PC-3 (cell line): ENCODE measurements at regions not wholly inside any gene's neighbourhood (a gene's known extent, or its start where the extent isn't known, plus 50 kb on each side); places are given as distances from the start of the nearest gene placed in this dataset.

Experiments
- CTCF ChIP-seq: fragments of 300-600 bp; sonication (generic); conservative IDR thresholded peaks from 2 replicates; pipeline ENCODE4 v1.5.1; 2017; ENCODE audit warnings: antibody characterized with exemption, low read depth, mild to moderate bottlenecking, low read length
- EZH2phosphoT487 ChIP-seq: fragments of 300-600 bp; sonication (generic); IDR thresholded peaks from 2 replicates; pipeline ENCODE4 v1.6.1; 2018; ENCODE audit warnings: mild to moderate bottlenecking, antibody characterized with exemption, low read length, borderline replicate concordance

- TF ChIP-seq CTCF (no peak), EZH2phosphoT487 (no peak)
Observed at GRCh38 chr9:68619636-68620035, 79.0 kb upstream of the TMEM252 start.
